Neuronal stem cell (in vitro differentiated cells): ENCODE measurements at regions not wholly inside any gene's neighbourhood (a gene's known extent, or its start where the extent isn't known, plus 50 kb on each side); places are given as distances from the start of the nearest gene placed in this dataset.

Experiments used
- DNase-seq: peaks from one replicate; pipeline ENCODE4 v3.0.0-alpha.2; 2013; ENCODE audit warnings: low spot score
- H2AFZ ChIP-seq: one replicate; pipeline ENCODE4 v1.6.1; 2013; ENCODE audit warnings: mild to moderate bottlenecking, low read length, inconsistent platforms
- H2AK5ac ChIP-seq: 2 replicates; pipeline ENCODE4 v1.6.1; 2013; ENCODE audit warnings: low read depth, mild to moderate bottlenecking, inconsistent platforms, low read length, moderate library complexity, mixed read lengths
- H2BK120ac ChIP-seq: 2 replicates; pipeline ENCODE4 v1.6.1; 2013; ENCODE audit warnings: low read depth, mild to moderate bottlenecking, inconsistent platforms, low read length, moderate library complexity, mixed read lengths
- H2BK12ac ChIP-seq: one replicate; pipeline ENCODE4 v1.6.1; 2013; ENCODE audit warnings: low read length, inconsistent platforms
- H2BK15ac ChIP-seq: 2 replicates; pipeline ENCODE4 v1.6.1; 2013; ENCODE audit warnings: mild to moderate bottlenecking, low read length, inconsistent platforms, mixed read lengths
- H2BK5ac ChIP-seq: one replicate; pipeline ENCODE4 v1.6.1; 2013; ENCODE audit warnings: inconsistent platforms, mild to moderate bottlenecking, low read length, moderate library complexity
- H3K14ac ChIP-seq: one replicate; pipeline ENCODE4 v1.6.1; 2013; ENCODE audit warnings: low read length, inconsistent platforms
- H3K18ac ChIP-seq: 2 replicates; pipeline ENCODE4 v1.6.1; 2013; ENCODE audit warnings: low read length, inconsistent platforms
- H3K23ac ChIP-seq: 2 replicates; pipeline ENCODE4 v1.6.1; 2013; ENCODE audit warnings: low read depth, mild to moderate bottlenecking, mixed read lengths, low read length, inconsistent platforms; ENCODE audit not compliant: poor library complexity
- H3K27ac ChIP-seq: replicated peaks from 3 replicates; pipeline ENCODE4 v1.5.1; 2013; ENCODE audit warnings: low read length, inconsistent platforms
- H3K27me3 ChIP-seq, 3 experiments: 2 replicates each; pipeline ENCODE4 v1.6.1; 2013; ENCODE audit warnings: low read length in 3 of 3, mild to moderate bottlenecking in 2 of 3, inconsistent platforms in 1 of 3, low read depth in 1 of 3, mixed read lengths in 1 of 3, moderate library complexity in 1 of 3; ENCODE audit not compliant: control insufficient read depth in 3 of 3, insufficient read depth in 3 of 3
- H3K36me3 ChIP-seq, 2 donors: replicated peaks in 1 of 2; 2 replicates each; pipeline ENCODE4 v1.6.1; 2013; ENCODE audit warnings: low read length in 2 of 2; ENCODE audit not compliant: control insufficient read depth in 2 of 2, insufficient read depth in 2 of 2
- H3K4ac ChIP-seq: 2 replicates; pipeline ENCODE4 v1.6.1; 2013; ENCODE audit warnings: inconsistent platforms, mild to moderate bottlenecking, low read length, moderate library complexity
- H3K4me1 ChIP-seq, 2 donors: 1 replicate in 1 of 2; 2 replicates in 1 of 2; pipeline ENCODE4 v1.6.1; 2013; ENCODE audit warnings: low read length in 2 of 2, low read depth in 1 of 2; ENCODE audit not compliant: control insufficient read depth in 2 of 2, insufficient read depth in 1 of 2
- H3K4me2 ChIP-seq: one replicate; pipeline ENCODE4 v1.6.1; 2013; ENCODE audit warnings: mild to moderate bottlenecking, low read length, inconsistent platforms; ENCODE audit not compliant: insufficient read depth, poor library complexity, severe bottlenecking
- H3K4me3 ChIP-seq, 2 donors: 2 replicates each; pipeline ENCODE4 v1.5.1; 2013; ENCODE audit warnings: low read length in 2 of 2, mild to moderate bottlenecking in 2 of 2, inconsistent platforms in 1 of 2, moderate library complexity in 1 of 2
- H3K79me1 ChIP-seq: one replicate; pipeline ENCODE4 v1.6.1; 2013; ENCODE audit warnings: low read depth, mild to moderate bottlenecking, inconsistent platforms, low read length, moderate library complexity
- H3K9ac ChIP-seq: one replicate; pipeline ENCODE4 v1.6.1; 2013; ENCODE audit warnings: mild to moderate bottlenecking, low read depth, low read length, inconsistent platforms; ENCODE audit not compliant: poor library complexity
- H3K9me3 ChIP-seq, 2 donors: replicated peaks in 1 of 2; 2 replicates each; pipeline versions ENCODE3 to v1.6.1; 2013; ENCODE audit warnings: low read length in 2 of 2, mild to moderate bottlenecking in 2 of 2, inconsistent platforms in 1 of 2, low read depth in 1 of 2, mixed read lengths in 1 of 2, moderate library complexity in 1 of 2; ENCODE audit not compliant: control insufficient read depth in 2 of 2, insufficient read depth in 1 of 2
- H4K8ac ChIP-seq: one replicate; pipeline ENCODE4 v1.6.1; 2013; ENCODE audit warnings: low read depth, mild to moderate bottlenecking, inconsistent platforms, low read length, moderate library complexity
- H4K91ac ChIP-seq: one replicate; pipeline ENCODE4 v1.6.1; 2013; ENCODE audit warnings: low read length, low read depth, mild to moderate bottlenecking, inconsistent platforms; ENCODE audit not compliant: poor library complexity
- WGBS, 2 donors: extraction: QIAGEN DNeasy Blood & Tissue Kit; methylation state at CpG; one replicate each; pipeline ENCODE4 v1.1.7; 2013; ENCODE audit warnings: missing lambda C conversion rate in 2 of 2, mixed read lengths in 1 of 2; ENCODE audit not compliant: insufficient read length in 2 of 2, insufficient replicate concordance in 1 of 2; ENCODE audit errors: extremely low coverage in 2 of 2; 5-methylcytosine and 5-hydroxymethylcytosine counted together

DNA sequence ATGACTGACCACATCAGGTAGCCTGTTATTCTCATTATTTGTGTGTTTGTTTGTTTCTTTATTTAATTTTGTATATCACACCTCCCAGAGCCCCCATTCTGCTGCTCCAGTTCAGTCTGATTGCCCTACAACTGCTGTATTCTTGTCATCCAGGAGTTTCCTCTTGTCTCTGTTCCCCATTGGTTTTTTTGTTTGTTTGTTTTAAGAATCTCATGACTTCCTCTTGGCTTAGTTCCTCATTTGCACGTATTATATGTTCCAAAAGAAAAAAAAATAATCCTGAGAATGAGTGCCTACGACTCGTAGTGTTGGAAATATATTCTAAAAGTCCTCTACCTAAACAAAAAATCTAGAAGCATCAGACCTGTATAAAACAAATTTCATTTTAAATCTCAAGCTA is 142.3 kb upstream of the SLIT2 start:
- H4K8ac ChIP-seq = no peak overlapping the region
- no peak overlapping the region for H3K4ac ChIP-seq
- no CpG with 5 or more reads among the region's 3 CpGs for WGBS, 2 donors
- H2BK120ac ChIP-seq = no peak overlapping the region
- H3K18ac ChIP-seq = no peak overlapping the region
- H3K79me1 ChIP-seq = no peaks in the 10 kb centered on the region
- no peak overlapping the region for H3K4me3 ChIP-seq
- H3K4me2 ChIP-seq = no peak overlapping the region
- H2AK5ac ChIP-seq = no peak overlapping the region
- H3K27me3 ChIP-seq = no peaks in the 10 kb centered on the region
- no peaks in the 10 kb centered on the region for H3K9me3 ChIP-seq
- H3K23ac ChIP-seq = no peak overlapping the region
- no peak overlapping the region for H3K27ac ChIP-seq
- H3K36me3 ChIP-seq = no peaks in the 10 kb centered on the region
- no peak overlapping the region for H3K14ac ChIP-seq
- H4K91ac ChIP-seq = no peak overlapping the region
- H2BK15ac ChIP-seq = no peak overlapping the region
- no peak overlapping the region for H2BK12ac ChIP-seq
- H3K4me1 ChIP-seq = no peaks in the 10 kb centered on the region
- no peak for DNase-seq
- H2BK5ac ChIP-seq = no peak overlapping the region
- H2AFZ ChIP-seq = no peak overlapping the region
- H3K9ac ChIP-seq = no peak overlapping the region

DNA sequence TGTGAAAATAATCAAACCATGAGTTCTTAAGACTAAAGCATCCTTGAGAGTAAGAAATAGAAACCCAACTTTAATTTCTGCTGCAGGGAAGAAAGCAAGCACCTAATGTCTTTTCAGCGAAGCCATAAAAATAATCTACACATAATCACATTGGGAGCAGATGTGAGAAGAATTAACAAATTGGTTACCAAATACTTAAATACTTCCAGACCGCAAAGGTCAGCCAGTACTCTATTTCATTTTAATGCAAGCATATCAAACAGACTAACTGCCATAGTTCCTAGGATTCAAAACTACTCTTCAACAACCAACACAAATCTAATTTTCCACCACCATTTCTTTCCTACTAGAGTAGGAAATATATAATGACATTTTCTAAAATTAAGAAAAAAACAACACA is 144.8 kb upstream of the SLIT2 start:
- Histone ChIP-seq H3K9ac (no peak overlapping the region), H4K91ac (no peak overlapping the region), H3K4me3 (no peak overlapping the region), H2BK15ac (no peak overlapping the region), H2BK5ac (no peak overlapping the region), H3K18ac (no peak overlapping the region), H3K14ac (no peak overlapping the region), H3K79me1 (no peaks in the 10 kb centered on the region), H2BK12ac (no peak overlapping the region), H3K4me1 (no peaks in the 10 kb centered on the region), H3K9me3 (no peaks in the 10 kb centered on the region), H3K27me3 (no peaks in the 10 kb centered on the region), H2AFZ (no peak overlapping the region), H3K4me2 (no peak overlapping the region), H3K23ac (no peak overlapping the region), H4K8ac (no peak overlapping the region), H3K36me3 (no peaks in the 10 kb centered on the region), H2BK120ac (no peak overlapping the region), H3K4ac (no peak overlapping the region), H2AK5ac (no peak overlapping the region), H3K27ac (no peak overlapping the region)
- WGBS, 2 donors = no CpG with 5 or more reads among the region's 2 CpGs
- no peak for DNase-seq

DNA sequence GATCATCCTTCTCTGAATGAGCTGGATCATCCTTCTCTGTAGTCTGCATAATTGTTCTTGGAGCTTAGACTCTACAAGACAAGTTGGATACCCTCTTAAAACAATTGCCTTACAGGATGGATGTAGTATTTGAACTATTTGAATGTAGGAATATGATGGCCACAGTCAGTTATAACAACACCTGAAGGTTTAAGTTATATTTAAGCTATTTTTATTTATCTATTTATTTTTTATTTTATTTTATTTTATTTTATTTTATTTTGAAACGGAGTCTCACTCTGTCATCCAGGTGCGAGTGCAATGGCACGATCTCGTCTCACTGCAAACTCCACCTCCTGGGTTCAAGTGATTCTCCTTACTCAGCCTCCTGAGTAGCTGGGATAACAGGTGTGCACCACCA is 149.9 kb upstream of the SLIT2 start:
- WGBS, 2 donors = no CpG with 5 or more reads among the region's 4 CpGs
- Histone ChIP-seq H2AFZ (no peak overlapping the region), H3K18ac (no peak overlapping the region)

DNA sequence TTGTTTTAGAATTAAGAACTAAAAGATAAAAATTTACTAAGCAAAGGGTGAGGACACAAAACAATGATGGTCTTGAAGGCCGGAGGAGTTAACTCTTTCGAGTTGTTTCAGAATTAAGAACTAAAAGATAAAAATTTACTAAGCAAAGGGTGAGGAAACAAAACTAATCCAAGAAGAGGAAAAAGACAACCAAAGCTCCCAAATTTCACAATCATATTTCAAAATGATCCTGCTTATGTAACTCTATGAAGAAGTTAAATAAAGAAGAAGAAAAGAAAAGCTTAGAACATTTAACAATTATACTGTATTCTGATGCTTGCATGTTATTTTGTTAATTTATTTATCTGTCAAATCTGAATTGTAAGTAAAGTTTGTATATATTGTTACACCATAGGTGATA is 154.8 kb upstream of the SLIT2 start:
- Histone ChIP-seq H2BK12ac (no peak overlapping the region), H3K18ac (no peak overlapping the region), H2BK120ac (no peak overlapping the region), H2AK5ac (no peak overlapping the region), H4K91ac (no peak overlapping the region), H2BK5ac (no peak overlapping the region), H3K9ac (no peak overlapping the region), H3K4me3 (no peak overlapping the region), H3K27me3 (no peaks in the 10 kb centered on the region), H4K8ac (no peak overlapping the region), H3K79me1 (no peaks in the 10 kb centered on the region), H3K4me1 (no peaks in the 10 kb centered on the region), H2AFZ (no peak overlapping the region), H3K27ac (no peak overlapping the region), H2BK15ac (no peak overlapping the region), H3K14ac (no peak overlapping the region), H3K36me3 (no peaks in the 10 kb centered on the region), H3K9me3 (no peaks in the 10 kb centered on the region), H3K23ac (no peak overlapping the region), H3K4ac (no peak overlapping the region), H3K4me2 (no peak overlapping the region)
- no peak for DNase-seq
- WGBS, 2 donors = no CpG with 5 or more reads among the region's 2 CpGs

More for the DNA sequence above, 149.9 kb upstream of the SLIT2 start:
- H2BK15ac ChIP-seq = no peak overlapping the region
- H3K14ac ChIP-seq = no peak overlapping the region
- no peak overlapping the region for H3K23ac ChIP-seq
- no peak for DNase-seq
- H2BK5ac ChIP-seq = no peak overlapping the region
- H4K91ac ChIP-seq = no peak overlapping the region
- H2BK120ac ChIP-seq = no peak overlapping the region
- H2BK12ac ChIP-seq = no peak overlapping the region
- no peak overlapping the region for H2AK5ac ChIP-seq
- H3K27ac ChIP-seq = no peak overlapping the region
- no peaks in the 10 kb centered on the region for H3K4me1 ChIP-seq
- no peaks in the 10 kb centered on the region for H3K36me3 ChIP-seq
- no peak overlapping the region for H3K4me2 ChIP-seq
- no peak overlapping the region for H3K4ac ChIP-seq
- H3K9me3 ChIP-seq = no peaks in the 10 kb centered on the region
- no peaks in the 10 kb centered on the region for H3K27me3 ChIP-seq
- no peak overlapping the region for H4K8ac ChIP-seq
- no peaks in the 10 kb centered on the region for H3K79me1 ChIP-seq
- H3K9ac ChIP-seq = no peak overlapping the region
- H3K4me3 ChIP-seq = no peak overlapping the region
